ENCODE measurements at regions not wholly inside any gene's neighbourhood (a gene's known extent, or its start where the extent isn't known, plus 50 kb on each side); places are given as distances from the start of the nearest gene placed in this dataset.

DNA sequence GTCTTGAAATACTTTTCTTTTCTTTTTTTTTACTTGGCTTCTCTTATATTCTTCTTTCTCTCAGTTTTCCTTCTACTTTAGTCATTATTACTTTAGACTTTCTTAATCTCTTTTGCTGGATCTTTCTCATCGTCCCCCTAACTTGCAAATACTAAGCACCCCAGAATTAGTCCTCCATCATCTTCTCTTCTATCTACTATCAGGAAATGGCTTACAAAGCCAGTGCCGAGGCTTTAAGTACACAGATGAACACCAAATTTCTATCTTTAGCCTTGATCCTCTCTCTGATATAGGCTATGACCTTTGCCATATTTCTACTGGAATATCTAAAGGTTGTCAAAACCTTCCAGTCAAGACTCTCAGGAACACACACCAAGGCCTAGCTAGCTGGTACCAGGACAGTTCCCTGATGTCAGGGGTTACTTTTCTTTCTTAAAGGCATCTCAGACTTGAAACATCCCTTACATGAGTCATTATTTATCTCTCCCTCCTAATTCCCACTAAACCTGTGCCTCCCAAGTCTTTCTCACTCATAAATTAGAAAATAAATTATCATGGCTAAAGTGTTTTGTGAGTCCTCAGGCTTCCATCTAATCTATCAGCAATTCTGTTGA is 278.6 kb upstream of the TCF21 start:
- Histone ChIP-seq H3K27me3 (ENCODE audit: insufficient read depth) (no peaks in the 10 kb centered on the region), H3K36me3 (replicated peaks in 1 of 2; ENCODE audit: control insufficient read depth in 1 of 2, insufficient read depth in 2 of 2, low read length in 1 of 2) (no peaks in the 10 kb centered on the region), H3K9me3 (no peaks in the 10 kb centered on the region), H4K20me1 (ENCODE audit: insufficient read depth) (no peaks in the 10 kb centered on the region), H2AFZ (ENCODE audit: low read depth) (no peak overlapping the region), H3F3A (replicated peaks; ENCODE audit: insufficient read depth) (no peaks in the 10 kb centered on the region), H3K9me2 (no peaks in the 10 kb centered on the region), H3K4me2 (no peak overlapping the region), H3K4me3 (ENCODE audit: low read depth in 2 of 2, low read length in 1 of 2) (no peak overlapping the region), H3K27ac (ENCODE audit: low read depth in 2 of 2, low read length in 1 of 2) (no peak overlapping the region), H3K9ac (no peak overlapping the region), H3K4me1 (ENCODE audit: control insufficient read depth in 1 of 2, insufficient read depth in 2 of 2, low read depth in 1 of 2, low read length in 1 of 2) (no peaks in the 10 kb centered on the region), H3K79me2 (ENCODE audit: insufficient read depth) (no peaks in the 10 kb centered on the region)
- no peak for DNase-seq
- ChIA-PET POLR2A (no interaction called here), CTCF (no interaction called here)
- TF ChIP-seq CTCF (IDR thresholded peaks at IDR 0.05) = no peak
- TF ChIP-seq CHD2 (IDR thresholded peaks at IDR 0.05; ENCODE audit: low read length, partially characterized antibody) = no peak
- TF ChIP-seq REST (IDR thresholded peaks at IDR 0.05; ENCODE audit: low read depth, low read length) = no peak
- no peak for TF ChIP-seq GABPA (IDR thresholded peaks at IDR 0.05; ENCODE audit: low read depth)
- no peak for TF ChIP-seq NFIC (IDR thresholded peaks at IDR 0.05; ENCODE audit: borderline replicate concordance)
- no peak for TF ChIP-seq YY1 (IDR thresholded peaks at IDR 0.05; ENCODE audit: low read depth)
- no peak for TF ChIP-seq RCOR1 (IDR thresholded peaks at IDR 0.05; ENCODE audit: low read length)
- TF ChIP-seq RAD21 (IDR thresholded peaks at IDR 0.05; ENCODE audit: low read length) = no peak
- no peak for TF ChIP-seq RFX5 (IDR thresholded peaks at IDR 0.05; ENCODE audit: low read length)
- no peak for TF ChIP-seq MEF2A (IDR thresholded peaks at IDR 0.05; ENCODE audit: borderline replicate concordance, low read depth)
- TF ChIP-seq TCF12 (IDR thresholded peaks at IDR 0.05) = no peak
- 0% methylated on average over 2 of the region's 2 CpGs for WGBS (ENCODE audit: low lambda C conversion rate)

DNA sequence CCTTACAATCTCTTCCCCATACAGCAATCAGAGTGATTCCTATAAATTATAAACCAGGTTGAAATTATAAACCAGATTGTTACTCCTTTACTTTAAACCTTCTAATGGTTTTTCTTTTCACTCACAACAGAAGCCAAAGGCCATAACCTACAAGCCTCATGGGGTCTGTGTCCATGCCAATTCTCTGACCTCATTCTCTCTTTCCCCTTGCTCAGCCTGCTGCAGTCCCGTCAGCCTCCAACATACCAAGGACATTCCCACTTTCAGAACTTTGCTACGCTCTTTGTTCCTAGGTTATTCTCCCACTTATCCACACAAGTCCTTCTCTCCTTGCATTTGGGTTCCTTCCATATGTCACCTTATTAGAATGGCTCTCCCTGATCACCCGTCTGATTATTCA is 277.9 kb upstream of the TCF21 start:
- no peak overlapping the region for H2AFZ ChIP-seq (ENCODE audit: low read depth)
- CTCF ChIA-PET = no interaction called here

More for the DNA sequence above, 277.9 kb upstream of the TCF21 start:
- Histone ChIP-seq H3K4me1 (ENCODE audit: control insufficient read depth in 1 of 2, insufficient read depth in 2 of 2, low read depth in 1 of 2, low read length in 1 of 2) (no peaks in the 10 kb centered on the region), H3K79me2 (ENCODE audit: insufficient read depth) (no peaks in the 10 kb centered on the region), H3K9me2 (no peaks in the 10 kb centered on the region), H3F3A (replicated peaks; ENCODE audit: insufficient read depth) (no peaks in the 10 kb centered on the region), H3K36me3 (replicated peaks in 1 of 2; ENCODE audit: control insufficient read depth in 1 of 2, insufficient read depth in 2 of 2, low read length in 1 of 2) (no peaks in the 10 kb centered on the region), H3K9ac (no peak overlapping the region), H4K20me1 (ENCODE audit: insufficient read depth) (no peaks in the 10 kb centered on the region), H3K9me3 (no peaks in the 10 kb centered on the region), H3K27me3 (ENCODE audit: insufficient read depth) (no peaks in the 10 kb centered on the region), H3K27ac (ENCODE audit: low read depth in 2 of 2, low read length in 1 of 2) (no peak overlapping the region), H3K4me2 (no peak overlapping the region), H3K4me3 (ENCODE audit: low read depth in 2 of 2, low read length in 1 of 2) (no peak overlapping the region)
- no peak for DNase-seq
- WGBS (ENCODE audit: low lambda C conversion rate) = 8% methylated on average over 3 of the region's 3 CpGs
- TF ChIP-seq GABPA (IDR thresholded peaks at IDR 0.05; ENCODE audit: low read depth) (no peak), MAX (IDR thresholded peaks at IDR 0.05; ENCODE audit: low read depth) (no peak), ELF1 (IDR thresholded peaks at IDR 0.05) (no peak), CHD2 (IDR thresholded peaks at IDR 0.05; ENCODE audit: low read length, partially characterized antibody) (no peak), TEAD4 (IDR thresholded peaks at IDR 0.05; ENCODE audit: borderline replicate concordance, insufficient read depth) (no peak), EP300 (IDR thresholded peaks at IDR 0.05; ENCODE audit: borderline replicate concordance in 1 of 2, low read depth in 1 of 2, low read length in 1 of 2) (no peak)
- POLR2A ChIA-PET = no interaction called here
